GM19324 (cell line): ENCODE measurements at regions not wholly inside any gene's neighbourhood (a gene's known extent, or its start where the extent isn't known, plus 50 kb on each side); places are given as distances from the start of the nearest gene placed in this dataset.

Experiments
- ATAC-seq: cut with Tn5 transposase; IDR thresholded peaks from one replicate; pipeline ENCODE4 v1.9.1; 2021; ENCODE audit warnings: mild to moderate bottlenecking, moderate library complexity; ENCODE audit not compliant: unreplicated experiment, low FRiP score

DNA sequence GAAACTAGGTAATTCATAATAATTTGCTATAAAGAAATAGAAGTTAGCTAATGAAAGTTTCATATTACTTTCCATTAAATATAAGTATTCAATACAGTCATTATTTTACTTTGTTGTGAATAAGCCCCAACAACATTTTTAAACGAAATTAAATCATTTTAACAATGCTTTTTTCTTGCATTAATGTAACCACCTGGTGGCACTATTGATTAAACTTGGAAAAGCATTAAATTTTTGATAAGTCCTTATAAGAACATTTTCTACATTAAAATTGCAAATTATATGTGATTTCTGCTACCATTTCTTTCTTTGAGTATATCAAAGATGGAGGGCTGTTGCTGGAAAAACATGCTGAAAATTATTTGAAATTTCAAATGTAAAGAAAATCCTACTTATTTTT, 918.8 kb upstream of the TMPRSS15 start:
- no peak for ATAC-seq

DNA sequence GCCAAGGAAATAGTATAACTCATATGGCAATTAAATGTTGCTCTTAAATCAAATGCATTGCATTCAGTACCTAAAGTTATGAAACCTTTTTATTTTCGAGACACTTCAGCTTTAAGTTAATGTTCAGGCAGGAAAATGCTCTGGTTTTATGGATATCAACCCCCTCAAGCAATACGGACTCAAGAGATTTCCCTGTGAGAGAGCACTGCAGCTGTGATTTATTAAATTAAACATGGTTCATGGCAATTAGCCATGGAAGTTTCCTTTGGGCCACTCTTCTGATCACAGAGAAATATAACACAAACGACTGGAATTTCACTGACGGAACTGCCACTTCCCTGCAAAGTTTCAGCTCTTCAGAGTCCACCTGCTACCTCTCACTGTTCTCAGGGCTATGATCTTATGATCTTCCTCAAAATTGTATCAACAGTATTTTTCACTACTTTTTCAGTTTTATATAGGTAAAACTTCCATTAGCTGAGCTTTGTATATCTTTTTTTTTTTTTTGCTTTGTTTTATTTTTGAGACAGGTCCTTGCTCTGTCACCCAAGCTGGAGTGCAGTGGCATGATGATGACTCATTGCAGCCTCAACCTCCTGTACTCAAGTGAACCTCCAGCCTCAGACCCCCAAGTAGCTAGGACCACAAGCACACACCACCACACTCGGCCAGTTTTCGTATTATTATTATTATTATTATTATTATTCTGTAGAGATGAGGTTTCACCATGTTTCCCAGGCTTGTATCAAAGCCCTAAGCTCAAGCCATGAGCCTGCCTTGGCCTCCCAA, 923.1 kb upstream of the TMPRSS15 start:
- no peak for ATAC-seq

DNA sequence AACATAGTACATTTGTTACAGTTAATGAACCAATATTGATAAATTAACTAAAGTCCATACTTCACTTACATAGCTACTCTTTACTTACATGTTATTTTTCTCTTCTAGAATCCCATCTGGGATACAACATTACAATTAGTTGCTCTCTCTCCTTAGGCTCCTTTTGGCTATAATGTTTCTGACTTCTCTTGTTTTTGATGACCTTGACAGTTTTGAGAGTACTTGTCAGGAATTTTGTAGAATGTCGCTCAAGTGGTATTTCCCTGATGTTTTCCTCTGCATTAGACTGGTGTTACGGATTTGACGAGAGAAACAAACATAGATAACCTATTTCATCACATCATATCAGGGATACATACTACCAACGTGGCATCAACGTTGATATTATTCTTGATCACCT, 925.4 kb upstream of the TMPRSS15 start:
- ATAC-seq, result no peak

DNA sequence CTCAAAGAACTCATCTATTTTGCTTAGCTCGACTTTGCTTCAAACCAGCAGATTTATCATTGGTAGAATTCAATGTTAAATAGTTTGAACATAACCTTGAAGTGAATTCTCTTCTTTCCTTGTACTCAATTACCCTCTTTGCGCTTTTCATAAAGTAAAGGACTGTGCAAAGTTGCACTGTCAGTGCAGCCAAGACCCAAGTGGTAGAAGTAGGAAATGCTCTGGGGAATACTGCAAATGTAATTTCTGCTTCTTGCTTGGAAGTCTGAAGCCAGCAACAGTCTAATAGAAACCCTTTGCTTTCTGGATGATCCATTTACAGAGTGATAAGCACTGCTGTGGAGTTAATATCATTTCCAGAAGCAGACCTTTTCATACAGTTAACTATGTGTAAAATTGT, 936.7 kb upstream of the TMPRSS15 start:
- ATAC-seq, result no peak

DNA sequence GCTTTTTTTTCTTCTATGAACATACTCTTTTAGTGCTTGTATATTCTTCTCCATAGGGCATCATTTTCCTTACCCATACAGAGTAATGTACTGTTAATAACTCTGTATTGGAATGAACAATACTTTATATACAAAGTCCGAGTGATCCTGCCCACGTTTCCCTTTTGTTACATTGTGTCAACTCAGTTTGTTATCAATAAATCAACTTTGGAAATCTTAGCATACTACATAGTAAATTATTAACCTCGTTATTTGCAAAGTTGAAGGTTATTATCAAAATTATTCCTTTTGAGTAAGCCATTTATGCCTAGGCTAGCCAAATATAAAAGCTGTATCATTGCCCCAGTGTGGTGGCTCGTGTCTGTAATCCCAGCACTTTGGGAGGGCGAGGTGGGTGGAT, 937.4 kb upstream of the TMPRSS15 start:
- no peak for ATAC-seq

DNA sequence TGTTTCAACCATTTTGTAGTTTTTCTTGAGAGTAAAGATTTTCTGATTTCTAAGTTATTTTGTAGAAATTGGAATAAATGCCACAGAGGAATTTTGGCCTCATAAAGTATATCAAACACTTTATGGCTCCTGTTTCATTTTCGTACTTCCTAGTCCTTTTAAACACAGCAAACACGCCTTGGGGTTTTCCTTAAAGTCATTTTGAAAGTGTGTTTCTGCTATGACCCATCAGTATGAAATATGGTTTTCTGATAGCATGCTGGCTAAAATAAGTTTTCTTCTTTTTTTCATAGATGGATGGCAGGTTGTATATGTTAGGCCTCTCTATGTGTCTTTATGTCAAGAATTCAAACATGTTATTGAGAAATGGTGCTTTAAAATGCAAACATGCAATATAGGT, 940.1 kb upstream of the TMPRSS15 start:
- no peak for ATAC-seq

DNA sequence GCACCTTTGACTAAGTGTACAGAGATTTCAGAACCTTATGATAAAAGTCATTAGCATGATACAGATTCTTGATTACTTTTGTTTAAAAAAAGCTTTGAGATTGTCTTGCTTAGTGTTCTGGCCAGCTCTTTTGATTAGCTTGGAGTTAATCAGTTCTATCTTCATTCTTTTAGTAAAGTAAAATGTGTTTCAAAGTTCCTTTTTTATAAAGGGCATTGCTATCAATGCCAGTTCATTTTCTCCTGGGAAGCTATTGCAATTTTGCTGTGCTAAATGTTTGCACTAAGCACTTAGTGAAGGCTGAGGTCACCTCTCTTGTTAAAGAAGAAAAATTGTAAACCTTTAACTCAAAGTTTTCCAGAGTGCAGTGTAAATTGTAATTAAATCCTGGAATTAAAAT, 946.7 kb upstream of the TMPRSS15 start:
- no peak for ATAC-seq

DNA sequence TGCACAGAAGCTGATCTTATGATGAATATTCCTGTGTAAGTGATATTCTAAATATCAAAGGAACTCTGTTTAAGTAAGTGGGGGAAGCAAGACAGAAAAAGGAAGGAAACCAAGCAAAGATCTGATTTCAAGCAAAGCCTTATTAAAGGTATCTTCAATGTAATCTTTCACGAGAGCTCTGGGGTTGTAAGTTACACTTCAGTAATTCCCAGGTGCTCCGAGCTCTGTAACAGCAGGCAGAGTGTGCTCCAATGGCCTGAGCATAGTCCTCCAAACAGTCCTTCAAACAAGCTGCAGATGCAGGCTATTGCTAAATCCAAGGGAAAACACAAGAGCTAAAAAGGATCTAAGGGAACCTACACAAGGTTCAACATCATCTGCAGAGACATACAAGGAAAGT, 949.7 kb upstream of the TMPRSS15 start:
- no peak for ATAC-seq

DNA sequence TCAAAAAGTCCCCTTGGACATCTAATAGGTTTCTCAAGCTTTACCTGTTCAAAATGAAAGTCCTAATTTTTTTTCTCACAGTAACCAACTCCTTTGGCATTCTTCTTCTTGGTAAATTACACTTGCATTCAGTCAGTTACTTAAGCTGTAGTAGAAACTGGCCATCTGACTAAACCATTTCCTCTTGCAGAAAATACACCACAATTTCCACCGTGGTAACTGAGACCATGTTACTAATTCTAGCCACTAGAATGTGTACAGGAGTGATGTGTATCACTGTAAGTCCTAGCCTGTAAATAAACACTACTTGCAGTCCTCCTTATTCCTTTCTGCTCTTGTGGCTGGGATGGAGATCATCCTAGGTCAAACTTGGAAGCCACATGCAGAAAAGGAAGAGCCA, 965.4 kb upstream of the TMPRSS15 start:
- ATAC-seq, result no peak

DNA sequence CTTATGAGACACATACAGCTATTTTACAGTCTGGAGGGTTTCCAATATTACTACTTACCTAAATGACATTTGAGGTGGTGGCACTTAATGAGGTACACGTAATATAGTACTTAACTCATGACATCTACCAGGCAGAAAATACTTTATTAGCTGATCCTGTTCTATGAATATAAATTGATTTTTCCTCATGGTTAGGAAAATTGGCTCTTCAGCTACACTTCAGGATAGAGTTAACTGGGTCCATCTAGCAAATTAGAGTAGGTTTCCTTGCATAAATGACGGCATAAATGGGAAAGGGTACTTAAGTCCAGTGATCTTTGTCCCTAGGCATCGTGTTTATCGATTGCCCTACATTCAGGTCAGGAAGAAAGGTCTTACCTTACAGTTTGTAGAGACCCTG, 988.8 kb upstream of the TMPRSS15 start:
- no peak for ATAC-seq

DNA sequence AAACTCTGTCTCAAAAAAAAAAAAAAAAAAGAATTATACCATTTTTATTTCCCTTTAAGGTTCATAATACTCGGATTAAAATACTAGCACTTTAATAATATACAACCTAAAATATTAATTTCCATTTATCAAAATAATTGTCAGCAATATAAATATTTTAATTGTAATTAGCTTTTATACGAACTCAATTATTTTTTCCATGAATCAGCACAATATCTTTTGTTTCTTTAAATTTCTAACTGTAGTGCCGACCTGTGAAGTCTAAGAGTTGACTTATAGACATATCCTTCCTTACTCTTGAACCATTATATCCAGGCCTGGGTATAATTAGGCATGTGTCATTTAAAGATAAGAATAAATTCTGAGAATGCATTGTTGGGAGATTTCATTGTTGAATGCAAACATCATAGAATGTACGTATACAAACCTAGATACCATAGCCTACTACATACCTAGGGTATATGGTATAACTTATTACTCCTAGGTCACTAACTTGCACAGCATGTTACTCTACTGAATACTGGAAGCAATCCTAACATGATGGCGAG, 996.7 kb upstream of the TMPRSS15 start:
- no peak for ATAC-seq

DNA sequence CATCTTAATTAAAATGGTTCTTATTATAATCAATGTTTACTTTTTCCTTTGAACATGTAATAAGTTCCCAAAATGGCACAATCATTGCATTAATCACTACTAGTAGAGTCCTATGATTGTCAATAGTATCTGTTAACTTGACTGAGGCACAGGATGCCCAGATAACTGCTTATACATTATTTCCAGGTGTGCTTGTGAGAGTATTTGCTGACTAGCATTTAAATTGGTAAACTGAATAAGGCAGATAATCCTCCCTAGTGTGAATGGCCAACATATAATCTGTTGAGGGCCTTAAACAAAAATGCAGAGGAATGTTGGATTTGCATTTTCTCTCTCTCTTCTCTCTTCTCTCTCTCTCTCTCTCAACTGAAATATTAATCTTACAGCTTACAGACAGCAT, 999.3 kb upstream of the TMPRSS15 start:
- no peak for ATAC-seq

DNA sequence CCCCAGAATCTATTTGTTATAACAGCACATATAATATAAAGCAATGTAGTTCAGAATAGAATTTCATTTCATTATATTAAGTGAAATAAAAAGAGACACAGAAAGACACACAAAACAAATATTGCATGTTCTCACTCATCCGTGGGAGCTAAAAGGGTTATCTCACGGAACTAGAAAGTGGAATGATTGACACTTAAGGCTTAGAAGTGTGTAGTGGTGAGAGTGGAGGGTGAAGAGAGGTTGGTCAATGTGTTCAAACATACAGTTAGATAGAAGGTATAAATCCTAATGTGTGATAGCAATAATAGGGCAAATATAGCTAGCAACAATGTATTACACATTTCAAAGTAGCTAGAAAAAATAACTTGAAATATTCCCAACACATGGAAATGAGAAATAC, 1001.7 kb upstream of the TMPRSS15 start:
- ATAC-seq, result no peak

DNA sequence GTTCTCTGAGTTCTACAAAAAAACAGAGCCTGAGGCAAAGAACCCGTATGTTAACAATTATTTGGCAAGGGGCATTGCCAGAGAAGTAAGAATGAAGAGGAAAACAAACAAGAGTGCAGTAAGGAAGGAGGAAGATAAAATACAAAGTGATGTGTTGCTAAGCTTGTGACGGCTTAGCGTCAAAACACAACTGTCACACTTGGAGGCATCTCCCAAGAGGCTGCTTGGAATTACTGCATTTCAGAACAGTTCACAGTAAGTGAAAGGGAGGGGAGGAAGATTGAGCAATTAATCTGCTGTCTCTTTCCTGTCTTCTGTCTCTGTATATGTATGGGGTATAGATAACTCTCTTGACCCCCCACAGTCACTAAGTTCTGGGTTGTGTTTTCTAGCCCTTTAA, 1017.0 kb upstream of the TMPRSS15 start:
- no peak for ATAC-seq

DNA sequence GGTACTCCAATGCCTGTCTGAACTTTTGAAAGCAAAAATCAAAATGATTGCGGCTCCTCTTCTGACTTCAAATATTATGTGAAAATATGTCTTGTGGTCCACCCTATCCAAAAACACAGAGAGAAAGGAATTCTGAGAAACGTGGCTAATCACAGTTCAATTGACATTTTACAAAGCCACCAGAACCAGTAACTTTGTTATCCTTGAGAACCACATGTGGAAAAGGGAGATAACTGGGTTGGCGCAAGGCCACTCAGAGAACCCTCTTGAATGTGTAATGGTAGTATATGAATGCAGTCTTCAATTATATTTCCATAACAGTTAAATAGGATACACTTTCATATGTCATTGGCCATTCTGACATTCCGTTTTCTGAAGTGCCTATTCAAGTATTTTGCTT, 1030.0 kb upstream of the TMPRSS15 start:
- no peak for ATAC-seq

DNA sequence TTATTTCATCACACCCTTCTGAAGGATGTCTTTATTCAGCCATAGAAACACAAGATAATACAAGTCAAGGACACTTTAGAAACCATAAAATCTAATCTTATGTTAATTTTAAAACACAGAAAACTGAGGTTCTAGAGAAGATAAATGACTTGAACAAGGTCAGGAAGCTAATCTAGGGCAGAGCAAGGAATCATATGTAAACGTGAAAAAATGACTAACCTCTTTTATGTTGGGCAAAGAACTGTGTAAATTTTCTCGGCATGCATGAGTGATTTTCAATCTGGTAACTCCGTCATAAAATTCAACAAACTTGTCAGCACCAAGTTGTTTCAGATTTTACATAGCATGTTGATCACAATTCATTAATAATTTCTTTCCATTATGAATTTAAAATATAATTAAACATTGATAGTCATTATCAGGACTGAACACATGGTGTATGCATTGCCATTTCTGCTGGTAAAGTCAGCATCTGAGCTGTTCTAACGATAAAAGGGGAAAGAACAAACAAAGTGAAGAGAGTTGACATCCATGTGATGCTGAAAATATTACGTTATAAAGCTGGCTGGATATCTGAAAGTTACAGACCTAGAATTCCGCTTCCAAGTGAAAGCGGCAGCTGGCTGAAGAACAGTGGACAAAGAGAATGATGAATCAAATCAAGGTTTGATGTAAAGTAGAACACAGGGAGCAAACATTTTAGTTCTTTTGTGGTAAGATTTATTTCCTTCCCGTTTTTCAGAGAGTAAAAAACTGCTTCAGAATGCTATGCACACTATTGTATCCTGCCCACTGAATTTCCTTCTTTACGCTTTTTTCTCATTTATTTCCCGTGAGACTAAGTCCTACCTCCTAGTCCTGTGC, 1037.4 kb upstream of the TMPRSS15 start:
- no peak for ATAC-seq

DNA sequence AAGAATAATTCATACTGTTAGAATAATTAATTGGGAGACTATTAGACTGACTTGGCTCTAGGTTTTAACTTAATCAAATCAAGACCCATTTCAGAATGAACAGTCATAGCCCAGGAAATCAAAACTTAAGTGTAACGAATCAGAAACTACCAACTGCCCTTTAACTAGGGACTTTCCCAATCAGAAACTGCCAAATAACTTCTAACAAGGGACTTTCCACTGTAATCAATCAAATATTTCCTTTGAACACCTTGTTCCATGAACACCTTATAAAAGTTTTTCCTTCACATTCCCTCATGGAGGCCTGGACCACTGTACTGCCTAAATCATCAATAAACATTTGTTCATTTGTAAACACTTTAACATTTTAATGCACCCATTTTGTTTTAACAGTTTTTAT, 1054.7 kb upstream of the TMPRSS15 start:
- no peak for ATAC-seq

DNA sequence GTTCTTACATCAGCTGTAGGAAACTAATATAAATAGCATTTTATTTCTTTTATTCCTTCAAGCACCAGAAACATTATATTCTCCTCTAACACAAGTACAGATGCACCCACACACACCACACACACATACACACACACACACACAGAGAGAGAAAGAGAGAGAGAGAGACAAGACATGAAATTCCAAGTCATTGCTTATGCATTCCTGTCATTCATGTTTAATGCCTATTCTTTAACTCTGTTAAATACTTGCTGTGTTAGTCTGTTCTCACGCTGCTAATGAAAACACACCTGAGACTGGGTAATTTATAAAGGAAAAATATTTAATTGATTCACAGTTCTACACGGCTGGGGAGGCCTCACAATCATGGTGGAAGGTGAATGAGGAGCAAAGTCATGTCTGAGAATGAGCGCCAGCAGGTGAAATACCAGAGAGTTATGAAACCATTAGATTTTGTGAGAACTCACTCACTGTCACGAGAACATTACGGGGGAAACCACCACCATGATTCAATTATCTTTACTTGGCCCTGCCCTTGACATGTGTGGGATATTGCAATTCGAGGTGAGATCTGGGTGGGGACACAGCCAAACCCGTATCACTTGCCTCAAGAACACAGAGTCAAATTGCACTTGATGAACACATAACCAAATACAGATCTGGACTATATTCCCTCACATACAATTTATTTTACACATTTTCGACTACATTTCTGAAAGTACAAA, 1058.1 kb upstream of the TMPRSS15 start:
- ATAC-seq, result no peak

DNA sequence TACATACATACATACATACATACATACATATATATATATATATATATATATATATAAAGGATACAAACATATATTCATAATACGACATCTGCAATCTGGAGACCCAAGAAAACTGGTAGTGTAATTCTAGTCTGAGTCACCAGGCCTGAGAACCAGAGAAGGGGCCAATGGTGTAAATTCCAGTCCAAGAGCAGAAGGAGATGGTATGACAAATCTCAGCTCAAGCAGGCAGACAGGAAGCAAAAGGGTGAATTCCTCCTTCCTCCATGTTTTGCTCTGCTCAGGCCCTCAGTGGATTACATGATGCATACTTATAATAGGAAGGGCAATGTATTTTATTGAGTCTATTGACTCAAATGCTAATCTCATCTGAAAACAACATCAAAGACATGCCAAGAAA, 1060.4 kb upstream of the TMPRSS15 start:
- ATAC-seq, result no peak

DNA sequence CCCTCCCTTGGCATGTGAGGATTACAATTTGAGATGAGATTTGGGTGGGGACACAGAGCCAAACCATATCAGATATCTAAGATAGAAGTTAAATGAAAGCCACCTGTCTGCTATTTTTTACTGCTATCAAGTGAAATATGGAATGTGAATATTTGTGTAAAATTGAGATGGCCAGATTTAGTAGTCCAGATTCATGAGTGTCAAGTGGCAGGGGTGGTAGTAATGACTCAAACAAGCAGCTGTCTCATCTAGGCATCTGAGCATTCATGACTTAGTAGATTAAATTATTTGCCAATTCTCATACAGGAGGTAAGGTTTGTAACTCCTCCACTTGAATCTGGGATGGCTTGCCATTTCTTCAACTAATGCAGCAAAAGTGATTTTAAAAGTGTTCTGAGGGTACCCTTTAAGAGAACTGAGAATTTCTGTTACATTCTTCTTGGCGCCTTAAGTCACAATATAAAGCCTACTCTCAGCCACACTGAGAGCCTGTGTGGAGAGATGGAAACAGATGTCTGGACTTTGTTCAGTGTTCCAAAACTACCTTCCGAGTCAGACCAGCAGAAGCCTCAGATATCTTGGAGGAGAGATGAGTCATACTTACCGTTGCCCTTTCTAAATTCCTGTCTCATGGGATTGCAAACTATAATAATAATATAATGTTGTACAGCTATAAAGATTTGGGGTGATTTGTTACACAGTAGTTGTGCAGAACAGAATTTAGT, 1065.6 kb upstream of the TMPRSS15 start:
- ATAC-seq, result no peak
